ENCODE measurements at regions not wholly inside any gene's neighbourhood (a gene's known extent, or its start where the extent isn't known, plus 50 kb on each side); places are given as distances from the start of the nearest gene placed in this dataset.
A peak's percentile ranks its signal among the peaks of the same experiment; 100 is the strongest.

- FAIRE-seq = no peak
Observed at GRCh38 chr18:28974504-28974903, 797.6 kb upstream of the CDH2 start.

GRCh38 chr18:28973324-28973723, 796.4 kb upstream of the CDH2 start:
- Histone ChIP-seq H3K4me1 (ENCODE audit: control insufficient read depth in 3 of 3, insufficient read depth in 2 of 3, low read depth in 1 of 3, low read length in 2 of 3) (no peaks in the 10 kb centered on the region), H3K4me3 (ENCODE audit: low read depth in 1 of 3, low read length in 3 of 3) (no peak overlapping the region), H3K9me3 (ENCODE audit: control insufficient read depth in 2 of 2, insufficient read depth in 1 of 2, low read depth in 1 of 2, low read length in 1 of 2) (no peaks in the 10 kb centered on the region), H3K36me3 (ENCODE audit: control insufficient read depth in 3 of 3, insufficient read depth in 2 of 3, low read depth in 1 of 3, low read length in 3 of 3) (no peaks in the 10 kb centered on the region), H3K27me3 (ENCODE audit: control insufficient read depth in 3 of 3, insufficient read depth in 3 of 3, low read length in 3 of 3) (no peaks in the 10 kb centered on the region), H3K27ac (ENCODE audit: low read depth in 1 of 3, low read length in 2 of 3) (no peak overlapping the region)
- no peak for DNase-seq
- 80 to 85% (median 82%) methylated on average over 1 of the region's 1 CpG for WGBS, 3 donors
- no peak for FAIRE-seq

More at GRCh38 chr18:28974504-28974903, 797.6 kb upstream of the CDH2 start:
- no peak overlapping the region for H3K27ac ChIP-seq (ENCODE audit: low read depth in 1 of 3, low read length in 2 of 3)
- no peaks in the 10 kb centered on the region for H3K27me3 ChIP-seq (ENCODE audit: control insufficient read depth in 3 of 3, insufficient read depth in 3 of 3, low read length in 3 of 3)
- WGBS, 3 donors = 77 to 90% (median 89%) methylated on average over 1 of the region's 1 CpG
- H3K4me3 ChIP-seq (ENCODE audit: low read depth in 1 of 3, low read length in 3 of 3) = no peak overlapping the region
- no peaks in the 10 kb centered on the region for H3K4me1 ChIP-seq (ENCODE audit: control insufficient read depth in 3 of 3, insufficient read depth in 2 of 3, low read depth in 1 of 3, low read length in 2 of 3)
- H3K9me3 ChIP-seq (ENCODE audit: control insufficient read depth in 2 of 2, insufficient read depth in 1 of 2, low read depth in 1 of 2, low read length in 1 of 2) = no peaks in the 10 kb centered on the region
- no peaks in the 10 kb centered on the region for H3K36me3 ChIP-seq (ENCODE audit: control insufficient read depth in 3 of 3, insufficient read depth in 2 of 3, low read depth in 1 of 3, low read length in 3 of 3)
- no peak for DNase-seq

- no peaks in the 10 kb centered on the region for H3K27me3 ChIP-seq (ENCODE audit: control insufficient read depth in 3 of 3, insufficient read depth in 3 of 3, low read length in 3 of 3)
- no peaks in the 10 kb centered on the region for H3K4me1 ChIP-seq (ENCODE audit: control insufficient read depth in 3 of 3, insufficient read depth in 2 of 3, low read depth in 1 of 3, low read length in 2 of 3)
- no peaks in the 10 kb centered on the region for H3K9me3 ChIP-seq (ENCODE audit: control insufficient read depth in 2 of 2, insufficient read depth in 1 of 2, low read depth in 1 of 2, low read length in 1 of 2)
- no peaks in the 10 kb centered on the region for H3K36me3 ChIP-seq (ENCODE audit: control insufficient read depth in 3 of 3, insufficient read depth in 2 of 3, low read depth in 1 of 3, low read length in 3 of 3)
- no peak overlapping the region for H3K27ac ChIP-seq (ENCODE audit: low read depth in 1 of 3, low read length in 2 of 3)
- FAIRE-seq = no peak
- WGBS, 3 donors = 68 to 72% (median 71%) methylated on average over 5 of the region's 5 CpGs
- no peak for DNase-seq
- H3K4me3 ChIP-seq (ENCODE audit: low read depth in 1 of 3, low read length in 3 of 3) = no peak overlapping the region
Observed at GRCh38 chr18:28972333-28972907, 795.5 kb upstream of the CDH2 start.

DNA sequence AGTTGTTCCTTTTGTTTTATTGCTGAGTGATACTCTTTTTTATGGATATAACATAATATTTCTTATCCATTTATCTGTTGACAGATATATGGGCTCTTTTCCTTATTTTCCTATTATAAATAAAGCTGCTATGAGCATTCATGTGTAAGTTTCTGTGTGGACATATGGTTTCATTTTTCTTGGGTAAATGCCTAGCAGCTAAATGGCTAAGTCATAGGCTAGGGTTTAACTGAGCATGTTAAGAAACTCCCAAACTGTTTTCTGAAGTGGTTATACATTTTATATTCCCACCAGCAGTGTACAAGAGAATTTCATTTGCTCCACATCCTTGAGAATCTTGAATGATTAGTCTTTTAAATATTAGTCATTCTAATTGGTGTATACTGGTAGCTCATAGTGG, 786.6 kb upstream of the CDH2 start:
- H3K36me3 ChIP-seq (ENCODE audit: control insufficient read depth in 3 of 3, insufficient read depth in 2 of 3, low read depth in 1 of 3, low read length in 3 of 3) = no peaks in the 10 kb centered on the region
- H3K4me1 ChIP-seq (ENCODE audit: control insufficient read depth in 3 of 3, insufficient read depth in 2 of 3, low read depth in 1 of 3, low read length in 2 of 3) = no peaks in the 10 kb centered on the region
- no peak overlapping the region for H3K27ac ChIP-seq (ENCODE audit: low read depth in 1 of 3, low read length in 2 of 3)
- DNase-seq (no peak), FAIRE-seq (no peak)
- H3K9me3 ChIP-seq (ENCODE audit: control insufficient read depth in 2 of 2, insufficient read depth in 1 of 2, low read depth in 1 of 2, low read length in 1 of 2) = no peaks in the 10 kb centered on the region
- H3K4me3 ChIP-seq (ENCODE audit: low read depth in 1 of 3, low read length in 3 of 3) = no peak overlapping the region
- H3K27me3 ChIP-seq (ENCODE audit: control insufficient read depth in 3 of 3, insufficient read depth in 3 of 3, low read length in 3 of 3) = no peaks in the 10 kb centered on the region

DNA sequence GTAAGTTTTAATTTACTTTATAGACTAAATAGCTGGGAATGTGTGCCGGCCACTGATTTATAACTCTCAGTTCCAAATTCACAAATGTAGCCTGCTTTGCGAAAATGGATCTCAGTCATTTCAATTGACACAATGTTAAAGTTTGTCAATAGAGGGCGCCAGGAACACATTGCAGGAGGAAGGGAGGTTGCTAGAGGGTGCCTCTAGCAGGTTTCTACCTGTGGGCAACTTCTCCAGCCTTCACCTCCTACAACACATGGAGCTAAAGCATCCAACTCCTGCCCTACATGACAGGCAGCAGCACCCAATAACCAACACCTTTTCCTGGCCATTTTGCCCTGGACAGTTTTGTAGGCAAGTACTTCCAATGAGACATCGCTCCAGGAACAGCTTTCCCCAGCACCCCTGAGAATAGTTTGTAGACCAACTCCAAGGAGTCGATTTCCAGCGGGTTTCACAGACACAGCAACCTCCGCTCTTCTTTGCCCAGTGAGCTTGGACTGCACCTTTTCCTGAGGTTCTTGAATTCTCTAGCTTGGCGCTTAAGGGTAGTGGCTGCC, 784.8 kb upstream of the CDH2 start:
- Histone ChIP-seq H3K27ac (ENCODE audit: low read depth in 1 of 3, low read length in 2 of 3) (no peak overlapping the region), H3K27me3 (ENCODE audit: control insufficient read depth in 3 of 3, insufficient read depth in 3 of 3, low read length in 3 of 3) (no peaks in the 10 kb centered on the region), H3K36me3 (ENCODE audit: control insufficient read depth in 3 of 3, insufficient read depth in 2 of 3, low read depth in 1 of 3, low read length in 3 of 3) (no peaks in the 10 kb centered on the region), H3K9me3 (ENCODE audit: control insufficient read depth in 2 of 2, insufficient read depth in 1 of 2, low read depth in 1 of 2, low read length in 1 of 2) (no peaks in the 10 kb centered on the region), H3K4me1 (ENCODE audit: control insufficient read depth in 3 of 3, insufficient read depth in 2 of 3, low read depth in 1 of 3, low read length in 2 of 3) (no peaks in the 10 kb centered on the region), H3K4me3 (ENCODE audit: low read depth in 1 of 3, low read length in 3 of 3) (no peak overlapping the region)
- no peak for FAIRE-seq
- DNase-seq = peak; percentile 3 to 27
- WGBS, 3 donors = 73 to 75% (median 74%) methylated on average over 8 of the region's 8 CpGs

- H3K9me3 ChIP-seq (ENCODE audit: control insufficient read depth in 2 of 2, insufficient read depth in 1 of 2, low read depth in 1 of 2, low read length in 1 of 2) = no peaks in the 10 kb centered on the region
- DNase-seq = no peak
- no peak overlapping the region for H3K4me3 ChIP-seq (ENCODE audit: low read depth in 1 of 3, low read length in 3 of 3)
- 54 to 70% (median 59%) methylated on average over 2 of the region's 2 CpGs for WGBS, 3 donors
- no peaks in the 10 kb centered on the region for H3K4me1 ChIP-seq (ENCODE audit: control insufficient read depth in 3 of 3, insufficient read depth in 2 of 3, low read depth in 1 of 3, low read length in 2 of 3)
- no peaks in the 10 kb centered on the region for H3K27me3 ChIP-seq (ENCODE audit: control insufficient read depth in 3 of 3, insufficient read depth in 3 of 3, low read length in 3 of 3)
- FAIRE-seq = no peak
- H3K27ac ChIP-seq (ENCODE audit: low read depth in 1 of 3, low read length in 2 of 3) = no peak overlapping the region
- H3K36me3 ChIP-seq (ENCODE audit: control insufficient read depth in 3 of 3, insufficient read depth in 2 of 3, low read depth in 1 of 3, low read length in 3 of 3) = no peaks in the 10 kb centered on the region
Observed at GRCh38 chr18:28960146-28960545, 783.2 kb upstream of the CDH2 start.

GRCh38 chr18:28952339-28952738, 775.4 kb upstream of the CDH2 start:
- H3K4me3 ChIP-seq (ENCODE audit: low read depth in 1 of 3, low read length in 3 of 3) = no peak overlapping the region
- no peaks in the 10 kb centered on the region for H3K36me3 ChIP-seq (ENCODE audit: control insufficient read depth in 3 of 3, insufficient read depth in 2 of 3, low read depth in 1 of 3, low read length in 3 of 3)
- DNase-seq = no peak
- no peak for FAIRE-seq
- no peaks in the 10 kb centered on the region for H3K4me1 ChIP-seq (ENCODE audit: control insufficient read depth in 3 of 3, insufficient read depth in 2 of 3, low read depth in 1 of 3, low read length in 2 of 3)
- no peaks in the 10 kb centered on the region for H3K27me3 ChIP-seq (ENCODE audit: control insufficient read depth in 3 of 3, insufficient read depth in 3 of 3, low read length in 3 of 3)
- H3K9me3 ChIP-seq (ENCODE audit: control insufficient read depth in 2 of 2, insufficient read depth in 1 of 2, low read depth in 1 of 2, low read length in 1 of 2) = peaks cover 0 to 13% of the 10 kb centered on the region in 2 donors
- H3K27ac ChIP-seq (ENCODE audit: low read depth in 1 of 3, low read length in 2 of 3) = no peak overlapping the region

DNA sequence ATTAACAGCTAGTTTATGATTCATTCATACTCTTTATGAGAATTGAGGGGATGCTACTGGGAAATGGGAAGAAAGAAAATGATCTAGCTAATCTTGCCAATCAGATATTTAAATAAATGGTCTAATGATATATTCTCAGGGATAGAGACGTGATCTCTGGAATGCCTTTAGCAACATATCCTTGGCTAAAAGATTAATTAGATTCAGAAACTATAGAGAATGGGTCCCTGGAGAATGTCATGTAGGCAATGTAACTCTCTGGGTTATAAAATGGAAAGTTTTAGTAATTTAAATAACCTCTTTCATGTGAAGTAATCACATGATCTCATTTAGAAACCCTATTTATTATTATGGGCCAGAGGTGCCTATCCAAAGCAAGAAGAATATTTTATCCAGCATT, 771.0 kb upstream of the CDH2 start:
- 53 to 67% (median 62%) methylated on average over 1 of the region's 1 CpG for WGBS, 3 donors
- no peak for FAIRE-seq
- no peaks in the 10 kb centered on the region for H3K4me1 ChIP-seq (ENCODE audit: control insufficient read depth in 3 of 3, insufficient read depth in 2 of 3, low read depth in 1 of 3, low read length in 2 of 3)
- no peak for DNase-seq
- no peak overlapping the region for H3K27ac ChIP-seq (ENCODE audit: low read depth in 1 of 3, low read length in 2 of 3)
- no peak overlapping the region for H3K4me3 ChIP-seq (ENCODE audit: low read depth in 1 of 3, low read length in 3 of 3)
- H3K27me3 ChIP-seq (ENCODE audit: control insufficient read depth in 3 of 3, insufficient read depth in 3 of 3, low read length in 3 of 3) = no peaks in the 10 kb centered on the region
- H3K9me3 ChIP-seq (ENCODE audit: control insufficient read depth in 2 of 2, insufficient read depth in 1 of 2, low read depth in 1 of 2, low read length in 1 of 2) = peaks cover 0 to 13% of the 10 kb centered on the region in 2 donors
- no peaks in the 10 kb centered on the region for H3K36me3 ChIP-seq (ENCODE audit: control insufficient read depth in 3 of 3, insufficient read depth in 2 of 3, low read depth in 1 of 3, low read length in 3 of 3)

GRCh38 chr18:28946471-28946870, 769.5 kb upstream of the CDH2 start:
- 13 to 48% (median 19%) methylated on average over 1 of the region's 1 CpG for WGBS, 3 donors
- FAIRE-seq = no peak
- DNase-seq = no peak

More at GRCh38 chr18:28946471-28946870, 769.5 kb upstream of the CDH2 start:
- H3K4me1 ChIP-seq (ENCODE audit: control insufficient read depth in 3 of 3, insufficient read depth in 2 of 3, low read depth in 1 of 3, low read length in 2 of 3) = no peaks in the 10 kb centered on the region
- H3K27me3 ChIP-seq (ENCODE audit: control insufficient read depth in 3 of 3, insufficient read depth in 3 of 3, low read length in 3 of 3) = no peaks in the 10 kb centered on the region
- peaks cover 0 to 1% of the 10 kb centered on the region in 2 donors for H3K9me3 ChIP-seq (ENCODE audit: control insufficient read depth in 2 of 2, insufficient read depth in 1 of 2, low read depth in 1 of 2, low read length in 1 of 2)
- H3K27ac ChIP-seq (ENCODE audit: low read depth in 1 of 3, low read length in 2 of 3) = no peak overlapping the region
- H3K36me3 ChIP-seq (ENCODE audit: control insufficient read depth in 3 of 3, insufficient read depth in 2 of 3, low read depth in 1 of 3, low read length in 3 of 3) = no peaks in the 10 kb centered on the region
- no peak overlapping the region for H3K4me3 ChIP-seq (ENCODE audit: low read depth in 1 of 3, low read length in 3 of 3)

Measured in small intestine (tissue), 7 donors.